Mucosa of descending colon (tissue), 3 donors: ENCODE measurements at regions not wholly inside any gene's neighbourhood (a gene's known extent, or its start where the extent isn't known, plus 50 kb on each side); places are given as distances from the start of the nearest gene placed in this dataset.

Experiments used
- ATAC-seq: fragments of 200-7000 bp; cut with Tn5 transposase; one replicate; pipeline ENCODE4 v1.9.1; 2020; ENCODE audit warnings: mild to moderate bottlenecking, moderate library complexity
- DNase-seq, 3 donors: peaks; one replicate each; pipeline ENCODE4 v3.0.0-alpha.2; 2020
- H3K36me3 ChIP-seq: fragments of 200-600 bp; one replicate; pipeline ENCODE4 v1.8.0; 2021; ENCODE audit warnings: low read depth, mild to moderate bottlenecking
- H3K4me1 ChIP-seq: fragments of 200-600 bp; one replicate; pipeline ENCODE4 v1.8.0; 2021; ENCODE audit warnings: low read depth, mild to moderate bottlenecking
- H3K4me3 ChIP-seq: fragments of 200-600 bp; one replicate; pipeline ENCODE4 v1.8.0; 2021; ENCODE audit warnings: mild to moderate bottlenecking
- H3K9me3 ChIP-seq: fragments of 200-600 bp; one replicate; pipeline ENCODE4 v1.8.0; 2021; ENCODE audit warnings: mild to moderate bottlenecking
- CTCF ChIP-seq: fragments of 200-600 bp; IDR thresholded peaks from one replicate; pipeline ENCODE4 v1.8.0; 2022; ENCODE audit warnings: antibody characterized with exemption, mild to moderate bottlenecking
- intact Hi-C, 2 donors: fragments of 100-400 bp; cut with DNase I in 1 of 2; cut with micrococcal nuclease in 1 of 2; formaldehyde crosslinking; loops; one replicate each; pipeline versions ENCODE4 v1.11.0 to v1.11.1; 2022; cut with DNase I, micrococcal nuclease
- donor health status: DM: no; HTN: no; CAD: no; lungs with moderate emphysema.
- donor health status: DM: no; HTN: no; CAD: no.
- donor health status: DM: no; HTN: yes; CAD: no.

GRCh38 chr10:20615395-20615794 lies 281.7 kb downstream of the NEBL start:
- no peak for TF ChIP-seq CTCF
- H3K4me3 ChIP-seq = no peak overlapping the region
- intact Hi-C loops = no loop called here
- ATAC-seq = no peak
- DNase-seq = no peak
- H3K9me3 ChIP-seq = no peaks in the 10 kb centered on the region
- H3K4me1 ChIP-seq = peaks cover 14% of the 10 kb centered on the region
- H3K36me3 ChIP-seq = no peaks in the 10 kb centered on the region

- H3K9me3 ChIP-seq = no peaks in the 10 kb centered on the region
- DNase-seq (no peak), ATAC-seq (peak; percentile 44)
- intact Hi-C loops = no loop called here
- H3K36me3 ChIP-seq = no peaks in the 10 kb centered on the region
- H3K4me1 ChIP-seq = peaks cover 14% of the 10 kb centered on the region
- TF ChIP-seq CTCF = no peak
- H3K4me3 ChIP-seq = no peak overlapping the region
These were observed 282.2 kb downstream of the NEBL start for GRCh38 chr10:20614911-20615310.

GRCh38 chr10:20608503-20608902 lies 288.6 kb downstream of the NEBL start:
- H3K9me3 ChIP-seq = no peaks in the 10 kb centered on the region
- ATAC-seq (no peak), DNase-seq (no peak)
- intact Hi-C loops = no loop called here
- TF ChIP-seq CTCF = no peak
- no peaks in the 10 kb centered on the region for H3K36me3 ChIP-seq
- H3K4me3 ChIP-seq = no peak overlapping the region
- H3K4me1 ChIP-seq = no peaks in the 10 kb centered on the region

- no peaks in the 10 kb centered on the region for H3K36me3 ChIP-seq
- intact Hi-C loops = no loop called here
- no peak for ATAC-seq
- no peak overlapping the region for H3K4me3 ChIP-seq
- no peaks in the 10 kb centered on the region for H3K4me1 ChIP-seq
- no peak for TF ChIP-seq CTCF
- no peak for DNase-seq
- no peaks in the 10 kb centered on the region for H3K9me3 ChIP-seq
These were observed 290.1 kb downstream of the NEBL start for GRCh38 chr10:20606985-20607384.

- Histone ChIP-seq H3K9me3 (no peaks in the 10 kb centered on the region), H3K36me3 (no peaks in the 10 kb centered on the region), H3K4me1 (no peaks in the 10 kb centered on the region), H3K4me3 (no peak overlapping the region)
- TF ChIP-seq CTCF = no peak
- intact Hi-C loops = no loop called here
- ATAC-seq (no peak), DNase-seq (no peak)
These were observed 295.1 kb downstream of the NEBL start for GRCh38 chr10:20601941-20602461.

- peak in 1 of 3 donors; percentile 12 for DNase-seq
- TF ChIP-seq CTCF = no peak
- peak; percentile 67 for ATAC-seq
These were observed 298.5 kb downstream of the NEBL start for GRCh38 chr10:20598590-20598989.

More at GRCh38 chr10:20598590-20598989, 298.5 kb downstream of the NEBL start:
- intact Hi-C loops = no loop called here
- Histone ChIP-seq H3K9me3 (no peaks in the 10 kb centered on the region), H3K4me3 (no peak overlapping the region), H3K36me3 (no peaks in the 10 kb centered on the region), H3K4me1 (no peaks in the 10 kb centered on the region)
